Tibial nerve (tissue), 4 donors: ENCODE measurements at regions not wholly inside any gene's neighbourhood (a gene's known extent, or its start where the extent isn't known, plus 50 kb on each side); places are given as distances from the start of the nearest gene placed in this dataset.

Experiments
- DNase-seq, 2 donors: peaks; one replicate each; pipeline ENCODE4 v3.0.0-alpha.2; 2019; ENCODE audit warnings: low spot score in 2 of 2
- H3K27ac ChIP-seq, 4 donors: fragments of 200-600 bp; sonication (generic) in 3 of 4; one replicate each; pipeline ENCODE4 v1.5.1; 2017 to 2019; ENCODE audit warnings: mild to moderate bottlenecking in 1 of 4
- H3K27me3 ChIP-seq, 2 donors: fragments of 200-600 bp; sonication (generic) in 1 of 2; one replicate each; pipeline versions ENCODE4 v1.5.1 to v1.6.0; 2017 to 2019
- H3K36me3 ChIP-seq, 3 donors: fragments of 200-600 bp; sonication (generic); one replicate each; pipeline ENCODE4 v1.5.1; 2018 to 2019
- H3K4me1 ChIP-seq, 4 donors: fragments of 200-600 bp; sonication (generic) in 3 of 4; one replicate each; pipeline ENCODE4 v1.5.1; 2017 to 2019
- H3K4me3 ChIP-seq, 4 donors: fragments of 200-600 bp; sonication (generic) in 3 of 4; one replicate each; pipeline ENCODE4 v1.5.1; 2017 to 2019; ENCODE audit warnings: mild to moderate bottlenecking in 1 of 4, moderate library complexity in 1 of 4
- H3K9me3 ChIP-seq, 4 donors: fragments of 200-600 bp; sonication (generic) in 3 of 4; one replicate each; pipeline ENCODE4 v1.5.1; 2017 to 2019
- EP300 ChIP-seq, 2 donors: sonication (generic); formaldehyde crosslinking; IDR thresholded peaks; one replicate each; pipeline ENCODE4 v1.6.1; 2017; ENCODE audit warnings: antibody characterized with exemption in 2 of 2, mild to moderate bottlenecking in 1 of 2
- POLR2A ChIP-seq, 2 donors: fragments of 450-650 bp; IDR thresholded peaks; one replicate each; pipeline ENCODE4 v1.6.1; 2017; ENCODE audit warnings: antibody characterized with exemption in 2 of 2, mild to moderate bottlenecking in 2 of 2, moderate library complexity in 2 of 2
- WGBS, 2 donors: methylation state at CpG; one replicate each; pipeline ENCODE4 v1.1.5; 2018; 5-methylcytosine and 5-hydroxymethylcytosine counted together
- TF ChIP-seq, protein P1 (sequence below), 5 experiments: fragments of 200-600 bp in 3 of 5; fragments of 450-650 bp in 2 of 5; sonication (generic) in 3 of 5; IDR thresholded peaks; one replicate each; pipeline ENCODE4 v1.5.1; 2016 to 2019; ENCODE audit warnings: antibody characterized with exemption in 5 of 5, mild to moderate bottlenecking in 3 of 5, moderate library complexity in 2 of 5

DNA sequence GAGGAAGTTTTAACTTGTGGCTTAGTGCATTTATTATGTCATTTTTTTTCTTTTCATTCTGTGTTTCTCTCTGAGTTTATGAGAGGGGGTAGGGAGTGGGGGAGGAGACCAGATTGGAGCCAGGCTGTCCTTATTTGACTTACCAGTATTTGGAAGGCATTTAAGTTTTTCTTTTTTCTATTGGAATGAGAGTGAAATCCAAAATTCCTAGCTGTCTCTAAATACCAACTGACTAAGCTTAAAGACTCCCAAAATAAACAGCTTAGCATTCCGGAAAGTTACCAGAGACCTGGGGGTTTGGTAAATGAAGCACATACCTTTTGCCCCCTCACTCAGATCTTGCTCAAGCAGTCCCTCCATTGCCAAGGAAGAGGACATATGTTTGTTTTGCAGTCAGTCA is 581.9 kb upstream of the BRINP1 start:
- DNase-seq, result no peak
- H3K27ac ChIP-seq, result no peak overlapping the region

DNA sequence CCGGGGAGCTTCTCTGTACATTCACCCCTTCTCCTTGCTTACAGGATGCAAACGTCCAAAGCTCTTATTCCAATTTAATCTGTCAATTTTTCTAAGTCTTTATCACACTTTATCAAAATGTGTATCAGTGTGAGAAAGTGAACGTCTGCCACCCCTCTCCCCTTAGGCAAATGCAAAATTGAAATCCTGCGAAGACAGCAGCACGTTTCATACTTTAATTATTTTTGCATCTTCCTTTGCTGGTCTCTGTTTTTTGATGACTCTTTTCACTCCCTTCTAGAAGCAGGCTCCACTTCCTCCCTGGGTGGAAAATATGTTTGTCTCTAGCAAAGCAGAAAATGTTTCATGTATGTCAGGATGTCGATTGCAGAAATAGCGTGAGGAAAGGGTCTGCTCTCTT is 576.5 kb upstream of the BRINP1 start:
- no peaks in the 10 kb centered on the region for H3K36me3 ChIP-seq
- peaks cover 0 to 5% (median 0%) of the 10 kb centered on the region in 4 donors for H3K4me1 ChIP-seq
- no peaks in the 10 kb centered on the region for H3K27me3 ChIP-seq
- no peaks in the 10 kb centered on the region for H3K9me3 ChIP-seq
- WGBS, 2 donors, result 58 to 69% methylated on average over 7 of the region's 7 CpGs
- no peak overlapping the region for H3K27ac ChIP-seq
- DNase-seq, result no peak
- H3K4me3 ChIP-seq, result no peak overlapping the region
- TF ChIP-seq EP300 (IDR thresholded peaks at IDR 0.05) (no peak), POLR2A (IDR thresholded peaks at IDR 0.05) (no peak)
- TF ChIP-seq, protein P1, sequence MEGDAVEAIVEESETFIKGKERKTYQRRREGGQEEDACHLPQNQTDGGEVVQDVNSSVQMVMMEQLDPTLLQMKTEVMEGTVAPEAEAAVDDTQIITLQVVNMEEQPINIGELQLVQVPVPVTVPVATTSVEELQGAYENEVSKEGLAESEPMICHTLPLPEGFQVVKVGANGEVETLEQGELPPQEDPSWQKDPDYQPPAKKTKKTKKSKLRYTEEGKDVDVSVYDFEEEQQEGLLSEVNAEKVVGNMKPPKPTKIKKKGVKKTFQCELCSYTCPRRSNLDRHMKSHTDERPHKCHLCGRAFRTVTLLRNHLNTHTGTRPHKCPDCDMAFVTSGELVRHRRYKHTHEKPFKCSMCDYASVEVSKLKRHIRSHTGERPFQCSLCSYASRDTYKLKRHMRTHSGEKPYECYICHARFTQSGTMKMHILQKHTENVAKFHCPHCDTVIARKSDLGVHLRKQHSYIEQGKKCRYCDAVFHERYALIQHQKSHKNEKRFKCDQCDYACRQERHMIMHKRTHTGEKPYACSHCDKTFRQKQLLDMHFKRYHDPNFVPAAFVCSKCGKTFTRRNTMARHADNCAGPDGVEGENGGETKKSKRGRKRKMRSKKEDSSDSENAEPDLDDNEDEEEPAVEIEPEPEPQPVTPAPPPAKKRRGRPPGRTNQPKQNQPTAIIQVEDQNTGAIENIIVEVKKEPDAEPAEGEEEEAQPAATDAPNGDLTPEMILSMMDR (IDR thresholded peaks at IDR 0.05), result no peak

More for the DNA sequence above, 581.9 kb upstream of the BRINP1 start:
- Histone ChIP-seq H3K9me3 (no peaks in the 10 kb centered on the region), H3K4me1 (peaks cover 0 to 13% (median 0%) of the 10 kb centered on the region in 4 donors), H3K4me3 (no peak overlapping the region), H3K36me3 (no peaks in the 10 kb centered on the region), H3K27me3 (no peaks in the 10 kb centered on the region)
- WGBS, 2 donors, result 24 to 31% methylated on average over 1 of the region's 1 CpG
- TF ChIP-seq, protein P1 (IDR thresholded peaks at IDR 0.05), result no peak
- TF ChIP-seq EP300 (IDR thresholded peaks at IDR 0.05) (no peak), POLR2A (IDR thresholded peaks at IDR 0.05) (no peak)

DNA sequence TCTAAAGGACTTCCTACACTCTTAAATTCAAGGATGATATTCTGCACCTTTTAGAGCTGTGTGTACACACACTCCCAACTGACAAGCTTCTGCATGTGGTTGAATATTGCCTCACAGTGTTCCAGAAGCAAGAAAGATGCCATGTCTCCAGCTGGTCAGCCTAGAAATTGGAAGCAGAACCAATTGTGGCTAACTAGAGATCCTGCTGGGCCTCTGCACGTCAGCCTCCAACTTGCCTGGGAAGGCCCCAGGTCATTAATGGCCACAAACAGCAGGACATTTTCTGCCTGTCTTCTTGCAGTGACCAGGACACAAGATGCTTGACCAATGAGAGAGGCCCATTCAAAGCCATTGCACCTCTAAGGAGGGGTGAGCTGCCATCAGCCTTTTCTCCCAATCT is 571.9 kb upstream of the BRINP1 start:
- Histone ChIP-seq H3K27me3 (no peaks in the 10 kb centered on the region), H3K4me3 (no peak overlapping the region), H3K36me3 (no peaks in the 10 kb centered on the region), H3K4me1 (peaks cover 0 to 4% (median 0%) of the 10 kb centered on the region in 4 donors), H3K27ac (no peak overlapping the region), H3K9me3 (no peaks in the 10 kb centered on the region)
- TF ChIP-seq, protein P1 (IDR thresholded peaks at IDR 0.05), result no peak
- TF ChIP-seq POLR2A (IDR thresholded peaks at IDR 0.05) (no peak), EP300 (IDR thresholded peaks at IDR 0.05) (no peak)
- WGBS, 2 donors, result 38 to 50% methylated on average over 1 of the region's 1 CpG
- DNase-seq, result no peak

DNA sequence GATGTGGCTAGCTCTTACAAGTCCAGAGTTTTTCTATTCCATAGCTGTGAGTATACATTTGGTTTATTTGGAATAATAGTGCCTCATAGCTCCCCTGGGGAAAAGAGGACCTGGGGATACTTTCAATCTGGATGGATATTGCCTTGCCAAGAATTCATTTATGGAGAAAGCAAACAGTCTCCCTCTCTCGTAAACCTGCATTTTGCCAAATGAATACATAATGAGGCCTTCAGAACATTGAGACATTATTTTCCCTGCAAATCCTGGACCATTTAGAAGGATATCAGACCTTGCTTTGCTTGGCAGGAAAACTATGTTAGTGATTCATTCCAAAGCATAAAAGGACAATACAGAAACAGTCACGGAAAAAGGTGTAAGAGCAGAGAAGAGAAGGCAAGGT is 569.6 kb upstream of the BRINP1 start:
- no peak for TF ChIP-seq EP300 (IDR thresholded peaks at IDR 0.05)
- TF ChIP-seq POLR2A (IDR thresholded peaks at IDR 0.05), result no peak
- TF ChIP-seq, protein P1 (IDR thresholded peaks at IDR 0.05), result no peak
- H3K9me3 ChIP-seq, result no peaks in the 10 kb centered on the region
- no peaks in the 10 kb centered on the region for H3K27me3 ChIP-seq
- no peaks in the 10 kb centered on the region for H3K36me3 ChIP-seq
- no peaks in the 10 kb centered on the region for H3K4me1 ChIP-seq
- no peak for DNase-seq
- 22 to 28% methylated on average over 2 of the region's 2 CpGs for WGBS, 2 donors
- no peak overlapping the region for H3K27ac ChIP-seq
- H3K4me3 ChIP-seq, result no peak overlapping the region

DNA sequence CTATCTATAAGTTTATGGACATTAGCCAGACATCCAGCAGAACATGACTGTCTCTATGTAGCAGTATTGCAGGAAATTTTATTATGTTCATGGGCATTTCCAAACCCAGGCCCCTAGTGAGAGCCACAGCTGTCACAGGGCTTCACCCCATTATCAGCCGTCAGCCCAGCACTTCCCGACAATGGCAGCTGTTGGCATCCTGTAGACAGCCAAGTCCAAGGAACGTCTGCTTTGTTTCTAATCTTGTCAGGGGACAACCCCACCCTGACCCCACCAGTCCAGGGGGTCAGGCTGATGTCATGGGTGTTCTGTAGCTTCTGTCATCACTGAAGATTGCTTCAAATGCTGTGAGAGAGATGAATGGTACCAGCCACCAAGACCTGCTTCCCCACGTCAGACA is 565.3 kb upstream of the BRINP1 start:
- Histone ChIP-seq H3K27ac (no peak overlapping the region), H3K9me3 (peaks cover 0 to 4% (median 0%) of the 10 kb centered on the region in 4 donors), H3K27me3 (no peaks in the 10 kb centered on the region), H3K4me3 (no peak overlapping the region), H3K4me1 (no peaks in the 10 kb centered on the region), H3K36me3 (no peaks in the 10 kb centered on the region)
- 60 to 71% methylated on average over 4 of the region's 4 CpGs for WGBS, 2 donors
- no peak for DNase-seq
- TF ChIP-seq EP300 (IDR thresholded peaks at IDR 0.05) (no peak), POLR2A (IDR thresholded peaks at IDR 0.05) (no peak)
- TF ChIP-seq, protein P1 (IDR thresholded peaks at IDR 0.05), result no peak
